NCI-H1930 (cell line): ENCODE measurements at regions not wholly inside any gene's neighbourhood (a gene's known extent, or its start where the extent isn't known, plus 50 kb on each side); places are given as distances from the start of the nearest gene placed in this dataset.

Experiments
- DNase-seq, 2 experiments: peaks; one replicate each; lab custom pipeline; 2025; lab: John Stamatoyannopoulos, UW

DNA sequence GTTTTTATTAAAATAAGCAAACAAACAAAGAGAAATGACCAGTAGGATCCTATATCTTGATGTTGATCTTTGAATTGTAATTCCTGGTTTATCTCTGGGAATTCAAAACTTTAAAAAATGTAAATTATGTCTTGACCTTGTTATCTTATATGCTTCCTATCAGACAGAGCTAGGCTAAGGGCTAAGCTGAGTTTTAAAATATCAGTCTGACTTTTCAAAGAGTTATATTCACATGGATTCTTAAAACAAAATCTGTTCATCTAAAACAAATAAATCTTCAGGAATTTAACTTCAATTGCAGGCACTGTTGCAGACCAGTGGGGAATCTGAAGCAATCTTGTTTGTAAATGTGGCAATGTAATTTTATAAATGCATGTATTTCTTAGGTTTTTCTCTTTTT is 1144.1 kb downstream of the LRFN5 start:
- no peak for DNase-seq

GRCh38 chr14:42742084-42742483 is 1135.4 kb downstream of the LRFN5 start:
- no peak for DNase-seq

GRCh38 chr14:42736408-42736807 is 1129.7 kb downstream of the LRFN5 start:
- DNase-seq, result no peak

DNA sequence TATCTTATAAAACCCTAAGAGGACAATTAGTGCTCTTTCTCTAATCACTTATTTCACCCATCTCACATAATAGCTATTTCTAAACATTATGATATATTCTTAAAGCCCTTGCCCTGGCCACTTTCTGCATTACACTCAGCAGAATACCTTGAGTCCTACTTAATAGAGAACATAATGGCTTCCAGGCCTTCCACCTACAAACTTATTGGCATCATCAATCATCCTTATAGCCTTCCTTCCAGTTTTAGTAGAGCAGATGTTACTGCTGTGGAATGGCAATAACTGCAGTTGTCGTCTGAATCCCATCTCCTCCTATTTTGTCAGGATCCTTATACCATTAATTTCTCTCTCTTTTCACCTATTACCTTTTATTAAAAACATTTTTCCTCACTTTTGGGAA is 1127.4 kb downstream of the LRFN5 start:
- no peak for DNase-seq

DNA sequence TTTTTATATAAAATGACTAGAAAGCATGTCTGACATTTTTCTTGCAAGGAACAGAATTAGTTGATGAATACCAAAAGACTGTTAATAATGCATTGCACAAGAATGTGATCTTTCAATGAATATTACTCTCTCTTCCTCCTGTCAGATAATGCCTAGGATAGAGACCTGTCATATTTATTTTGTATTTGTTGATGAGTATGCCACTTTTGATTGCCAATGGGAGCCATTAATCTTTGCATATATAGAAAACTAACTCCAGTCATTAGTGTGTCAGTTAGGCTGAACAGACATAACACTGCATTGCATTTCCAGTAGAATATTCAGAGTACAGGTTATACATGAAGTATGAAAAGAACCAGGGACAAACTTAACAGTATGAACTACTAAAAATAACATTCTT is 1125.3 kb downstream of the LRFN5 start:
- DNase-seq, result no peak

DNA sequence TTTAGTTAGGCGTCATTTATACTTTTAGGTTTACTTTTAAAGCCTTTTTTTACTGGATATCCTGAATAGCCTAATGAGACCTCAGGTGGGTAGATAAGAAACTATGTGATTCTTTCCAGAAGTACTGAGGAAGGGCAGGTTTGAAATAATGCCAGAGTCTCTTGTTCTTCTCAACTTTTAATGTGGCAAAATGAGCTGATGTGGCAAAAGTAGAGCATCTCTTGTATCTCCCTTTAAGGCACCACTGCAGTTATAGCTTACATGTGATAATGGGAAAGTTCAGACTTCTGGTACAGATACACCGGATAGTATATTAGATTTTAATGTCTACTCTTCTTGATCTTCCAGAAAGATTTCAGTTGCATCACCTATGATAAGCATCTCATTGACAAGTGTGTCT is 1124.8 kb downstream of the LRFN5 start:
- DNase-seq, result no peak

- DNase-seq, result no peak
Measured at GRCh38 chr14:42729681-42730080, 1123.0 kb downstream of the LRFN5 start.

DNA sequence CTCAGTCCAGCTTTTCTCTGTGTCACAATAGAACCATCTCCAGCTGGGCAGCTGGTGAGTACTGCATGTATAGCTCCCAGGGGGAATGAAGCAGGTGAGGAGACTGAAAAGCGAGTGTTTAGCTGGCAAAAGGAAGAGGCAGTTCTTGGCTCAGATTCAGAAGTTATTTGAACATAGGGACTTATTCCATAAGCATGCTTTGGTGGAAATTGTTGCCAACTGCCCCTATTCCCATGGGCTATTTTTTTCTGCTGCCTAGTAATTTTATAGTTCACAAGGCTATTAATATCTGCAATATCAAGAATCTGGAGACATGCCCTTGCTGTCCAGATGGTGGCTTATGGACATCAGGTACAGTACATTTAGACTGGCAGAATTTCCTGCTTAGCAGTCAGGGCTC is 1112.7 kb downstream of the LRFN5 start:
- DNase-seq, result peak; percentile 90 to 94

GRCh38 chr14:42715316-42715715 is 1108.6 kb downstream of the LRFN5 start:
- DNase-seq, result no peak

- DNase-seq, result no peak
Measured at GRCh38 chr14:42710071-42710470, 1103.4 kb downstream of the LRFN5 start.

- DNase-seq, result no peak
Measured at GRCh38 chr14:42703501-42703900, 1096.8 kb downstream of the LRFN5 start.

DNA sequence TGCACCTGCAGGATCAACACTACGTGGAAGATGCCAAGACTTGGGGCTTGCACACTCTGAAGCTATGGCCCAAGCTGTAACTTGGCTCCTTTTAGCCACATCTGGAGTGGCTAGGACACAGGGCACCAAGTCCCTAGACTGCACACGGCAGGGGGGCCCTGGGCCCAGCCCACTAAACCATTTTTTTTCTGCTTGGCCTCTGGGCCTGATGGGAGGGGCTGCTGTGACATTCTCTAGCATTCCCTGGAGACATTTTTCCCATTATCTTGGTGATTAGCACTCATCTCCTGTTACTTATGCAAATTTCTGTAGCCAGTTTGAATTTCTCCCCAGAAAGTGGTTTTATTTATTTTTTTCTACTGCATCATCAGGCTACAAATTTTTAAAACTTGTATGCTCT is 1080.7 kb downstream of the LRFN5 start:
- no peak for DNase-seq

DNA sequence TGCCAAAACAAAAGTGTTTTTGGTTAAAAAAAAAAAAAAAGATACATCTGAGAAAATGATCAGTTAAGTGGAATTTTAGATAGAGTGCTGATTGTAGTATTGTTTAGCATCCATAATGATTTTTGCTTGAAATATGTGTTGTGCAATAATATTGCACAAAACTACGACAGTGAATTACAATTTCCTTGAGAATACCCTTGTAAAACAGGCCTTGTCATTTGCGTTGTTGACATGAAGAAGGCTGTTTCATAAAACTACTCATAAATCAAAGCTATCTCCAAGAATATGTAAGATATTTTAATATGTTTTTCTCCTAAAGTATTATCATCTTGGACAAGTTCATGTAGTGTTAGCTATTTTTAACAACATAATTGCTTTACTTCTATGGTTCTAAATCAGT is 1077.0 kb downstream of the LRFN5 start:
- no peak for DNase-seq

GRCh38 chr14:42676636-42677035 is 1070.0 kb downstream of the LRFN5 start:
- no peak for DNase-seq

- no peak for DNase-seq
Measured at GRCh38 chr14:42673963-42674362, 1067.3 kb downstream of the LRFN5 start.

DNA sequence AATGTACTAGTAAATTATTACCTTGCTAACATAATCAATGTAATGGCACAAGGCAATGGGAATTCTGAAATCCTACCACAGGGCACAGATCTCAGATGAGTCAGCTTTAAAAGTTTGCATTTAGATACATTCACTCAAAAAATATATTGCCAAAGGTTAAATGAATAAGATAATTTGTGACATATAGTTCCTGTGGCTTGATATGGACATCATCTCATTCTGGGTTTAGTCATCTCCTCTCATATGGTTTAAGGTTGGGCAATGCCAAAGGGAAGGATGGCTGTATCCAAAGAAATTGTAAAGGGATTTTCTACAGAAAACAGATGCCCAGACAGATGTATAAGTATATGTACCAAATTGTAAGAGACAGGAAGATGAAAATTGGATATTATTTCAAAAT is 1065.0 kb downstream of the LRFN5 start:
- DNase-seq, result no peak

DNA sequence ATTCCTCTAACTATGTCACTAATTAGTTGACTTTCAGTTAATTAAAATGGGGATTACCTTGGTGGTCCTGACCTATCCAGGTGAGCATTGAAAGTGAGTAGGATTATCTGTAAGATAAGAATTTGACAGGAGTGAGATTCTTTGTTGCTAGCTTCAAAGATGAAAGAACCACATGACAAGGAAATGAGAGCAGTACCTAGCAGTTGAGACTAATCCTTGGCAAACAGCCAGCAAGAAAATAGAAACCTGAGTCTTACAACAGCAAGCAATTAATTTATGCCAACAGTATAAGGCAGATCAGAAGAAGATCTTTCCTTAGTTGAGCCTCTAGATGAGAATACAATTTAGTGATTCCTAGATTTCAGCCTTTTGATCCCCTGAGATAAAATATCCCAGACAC is 1058.4 kb downstream of the LRFN5 start:
- no peak for DNase-seq

DNA sequence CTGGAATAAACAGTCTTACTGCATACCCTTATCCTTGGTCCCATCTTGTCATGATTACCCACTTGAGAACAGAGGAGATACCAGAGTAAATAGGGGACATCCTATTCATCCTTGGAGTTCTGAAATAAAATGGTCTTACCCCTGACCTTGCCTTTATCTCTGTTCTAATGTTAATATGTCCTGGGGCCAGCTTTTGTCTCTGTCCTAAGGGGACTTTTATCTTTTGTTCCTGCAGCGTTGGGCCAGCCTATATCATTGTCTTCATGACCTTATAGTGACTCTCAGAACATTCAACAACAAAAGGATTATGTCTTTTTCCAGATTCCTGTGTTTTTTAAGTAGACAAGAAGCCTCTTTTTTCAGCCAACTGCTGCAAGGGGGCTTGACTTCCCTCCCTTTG is 1057.5 kb downstream of the LRFN5 start:
- DNase-seq, result no peak

GRCh38 chr14:42654707-42655106 is 1048.0 kb downstream of the LRFN5 start:
- DNase-seq, result no peak

DNA sequence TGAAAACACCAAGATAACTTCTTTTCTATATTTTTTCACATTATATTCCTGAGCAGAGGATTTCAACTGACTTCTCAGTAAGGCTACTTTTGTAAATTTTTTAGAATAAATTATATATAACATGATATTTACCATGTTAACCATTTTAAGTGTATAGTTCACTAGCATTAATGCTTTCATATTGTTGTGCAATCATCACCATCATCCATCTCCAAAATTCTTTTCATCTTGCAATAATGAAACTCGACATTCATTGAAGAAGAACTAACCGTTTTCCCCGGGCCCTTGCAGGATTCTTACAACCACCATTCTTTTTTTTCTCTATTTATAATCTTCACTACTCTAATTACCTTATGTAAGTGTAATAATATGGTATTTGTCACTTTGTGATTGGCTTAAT is 1036.1 kb downstream of the LRFN5 start:
- no peak for DNase-seq

DNA sequence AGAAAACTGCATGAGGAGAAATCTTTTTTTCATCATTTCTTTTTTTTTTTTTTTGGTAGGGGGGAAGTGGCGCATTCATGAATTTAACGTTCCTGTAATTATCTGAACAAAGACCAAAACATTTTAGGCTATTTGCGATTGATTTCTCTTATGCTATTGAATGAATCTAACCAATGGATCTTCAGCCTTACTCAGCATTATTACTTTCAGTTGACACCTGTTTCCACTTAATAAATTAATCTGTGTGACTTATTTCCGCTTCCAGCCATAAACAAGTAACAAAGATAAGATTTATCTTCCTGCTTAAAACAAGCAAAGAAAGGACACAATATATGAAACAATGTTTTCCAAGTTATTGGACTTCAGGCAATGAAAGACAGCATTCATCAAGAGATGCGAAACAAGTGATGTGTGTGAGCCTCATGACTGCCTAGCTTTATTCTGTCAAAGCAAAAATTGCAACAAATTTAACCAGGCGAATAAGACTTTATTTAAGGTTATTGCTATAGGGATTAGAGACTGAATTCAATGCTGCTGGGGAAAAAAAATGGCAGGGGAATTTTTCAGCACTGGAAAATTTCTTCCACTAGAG is 1026.9 kb downstream of the LRFN5 start:
- DNase-seq, result no peak

- no peak for DNase-seq
Measured at GRCh38 chr14:42629553-42629952, 1022.9 kb downstream of the LRFN5 start.

GRCh38 chr14:42628602-42629001 is 1021.9 kb downstream of the LRFN5 start:
- DNase-seq, result no peak

DNA sequence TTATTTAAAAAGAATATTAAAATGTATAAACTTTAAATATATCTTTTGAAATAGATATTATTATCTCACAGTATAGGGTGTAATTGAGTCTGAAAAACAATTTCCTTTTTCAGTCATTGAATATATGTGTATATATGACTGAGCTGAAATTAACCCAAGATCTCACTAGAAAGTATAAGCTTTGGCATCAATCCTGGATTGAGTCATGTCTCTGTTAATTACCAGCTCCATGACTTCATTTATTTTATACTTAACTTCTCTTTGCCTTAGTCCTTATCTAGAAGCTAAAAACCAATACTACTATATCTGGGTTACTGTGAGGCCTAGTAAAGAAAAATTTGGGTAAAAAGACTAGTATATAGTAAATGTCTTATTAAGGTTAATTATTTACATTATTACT is 1020.3 kb downstream of the LRFN5 start:
- DNase-seq, result no peak
